ENCODE measurements at regions not wholly inside any gene's neighbourhood (a gene's known extent, or its start where the extent isn't known, plus 50 kb on each side); places are given as distances from the start of the nearest gene placed in this dataset.

- DNase-seq (ENCODE audit: low read depth) = no peak
- no peaks in the 10 kb centered on the region for H3K36me3 ChIP-seq (ENCODE audit: control insufficient read depth, insufficient read depth, low read length)
- H3K4me3 ChIP-seq (ENCODE audit: low read depth, low read length) = no peak overlapping the region
- H3K27me3 ChIP-seq (ENCODE audit: control insufficient read depth, insufficient read depth, low read length) = no peaks in the 10 kb centered on the region
- no peak for TF ChIP-seq CTCF (IDR thresholded peaks at IDR 0.05; ENCODE audit: insufficient read depth, low read length, severe bottlenecking)
- no peak for FAIRE-seq
Measured at GRCh38 chr1:2940178-2940577, 81.1 kb upstream of the ACTRT2 start.

- DNase-seq (ENCODE audit: low read depth) (no peak), FAIRE-seq (no peak)
- H3K4me3 ChIP-seq (ENCODE audit: low read depth, low read length) = no peak overlapping the region
- no peaks in the 10 kb centered on the region for H3K27me3 ChIP-seq (ENCODE audit: control insufficient read depth, insufficient read depth, low read length)
- TF ChIP-seq CTCF (IDR thresholded peaks at IDR 0.05; ENCODE audit: insufficient read depth, low read length, severe bottlenecking) = no peak
- H3K36me3 ChIP-seq (ENCODE audit: control insufficient read depth, insufficient read depth, low read length) = no peaks in the 10 kb centered on the region
Measured at GRCh38 chr1:2941040-2941439, 80.2 kb upstream of the ACTRT2 start.

- no peak for FAIRE-seq
- H3K27me3 ChIP-seq (ENCODE audit: control insufficient read depth, insufficient read depth, low read length) = no peaks in the 10 kb centered on the region
- TF ChIP-seq CTCF (IDR thresholded peaks at IDR 0.05; ENCODE audit: insufficient read depth, low read length, severe bottlenecking) = no peak
Measured at GRCh38 chr1:2941907-2942306, 79.4 kb upstream of the ACTRT2 start.

GRCh38 chr1:2942410-2942809 is 78.9 kb upstream of the ACTRT2 start:
- Histone ChIP-seq H3K36me3 (ENCODE audit: control insufficient read depth, insufficient read depth, low read length) (no peaks in the 10 kb centered on the region), H3K4me3 (ENCODE audit: low read depth, low read length) (no peak overlapping the region), H3K27me3 (ENCODE audit: control insufficient read depth, insufficient read depth, low read length) (no peaks in the 10 kb centered on the region)
- FAIRE-seq (no peak), DNase-seq (ENCODE audit: low read depth) (no peak)
- no peak for TF ChIP-seq CTCF (IDR thresholded peaks at IDR 0.05; ENCODE audit: insufficient read depth, low read length, severe bottlenecking)

More at GRCh38 chr1:2941907-2942306, 79.4 kb upstream of the ACTRT2 start:
- Histone ChIP-seq H3K4me3 (ENCODE audit: low read depth, low read length) (no peak overlapping the region), H3K36me3 (ENCODE audit: control insufficient read depth, insufficient read depth, low read length) (no peaks in the 10 kb centered on the region)
- no peak for DNase-seq (ENCODE audit: low read depth)

GRCh38 chr1:2943686-2944260 is 77.5 kb upstream of the ACTRT2 start:
- no peaks in the 10 kb centered on the region for H3K27me3 ChIP-seq (ENCODE audit: control insufficient read depth, insufficient read depth, low read length)
- H3K36me3 ChIP-seq (ENCODE audit: control insufficient read depth, insufficient read depth, low read length) = no peaks in the 10 kb centered on the region
- no peak for FAIRE-seq
- no peak overlapping the region for H3K4me3 ChIP-seq (ENCODE audit: low read depth, low read length)
- no peak for DNase-seq (ENCODE audit: low read depth)
- TF ChIP-seq CTCF (IDR thresholded peaks at IDR 0.05; ENCODE audit: insufficient read depth, low read length, severe bottlenecking) = no peak

GRCh38 chr1:2944705-2945104 is 76.6 kb upstream of the ACTRT2 start:
- FAIRE-seq (peak; percentile 98), DNase-seq (ENCODE audit: low read depth) (no peak)
- no peaks in the 10 kb centered on the region for H3K36me3 ChIP-seq (ENCODE audit: control insufficient read depth, insufficient read depth, low read length)
- TF ChIP-seq CTCF (IDR thresholded peaks at IDR 0.05; ENCODE audit: insufficient read depth, low read length, severe bottlenecking) = no peak
- no peak overlapping the region for H3K4me3 ChIP-seq (ENCODE audit: low read depth, low read length)
- no peaks in the 10 kb centered on the region for H3K27me3 ChIP-seq (ENCODE audit: control insufficient read depth, insufficient read depth, low read length)
